CD4-positive, alpha-beta T cell treated with Interleukin-6 for 4 hours (primary cell): ENCODE measurements at regions not wholly inside any gene's neighbourhood (a gene's known extent, or its start where the extent isn't known, plus 50 kb on each side); places are given as distances from the start of the nearest gene placed in this dataset.

ENCODE experiments used
- DNase-seq: peaks from one replicate; pipeline ENCODE4 v3.0.0-alpha.2; 2020; ENCODE audit warnings: mixed read lengths

GRCh38 chr18:47458483-47458882 is 207.0 kb upstream of the SKOR2 start:
- no peak for DNase-seq

- DNase-seq = no peak
These were observed 206.2 kb upstream of the SKOR2 start for GRCh38 chr18:47457614-47458013.

- DNase-seq = no peak
These were observed 201.6 kb upstream of the SKOR2 start for GRCh38 chr18:47453038-47453437.

- no peak for DNase-seq
These were observed 197.5 kb upstream of the SKOR2 start for GRCh38 chr18:47448956-47449355.

GRCh38 chr18:47441914-47442313 is 190.5 kb upstream of the SKOR2 start:
- DNase-seq = no peak

GRCh38 chr18:47438001-47438400 is 186.5 kb upstream of the SKOR2 start:
- DNase-seq = no peak

GRCh38 chr18:47436871-47437270 is 185.4 kb upstream of the SKOR2 start:
- no peak for DNase-seq

- no peak for DNase-seq
These were observed 182.8 kb upstream of the SKOR2 start for GRCh38 chr18:47434214-47434746.

- DNase-seq = no peak
These were observed 176.6 kb upstream of the SKOR2 start for GRCh38 chr18:47427923-47428637.

- DNase-seq = no peak
These were observed 175.6 kb upstream of the SKOR2 start for GRCh38 chr18:47427072-47427471.

- DNase-seq = no peak
These were observed 173.9 kb upstream of the SKOR2 start for GRCh38 chr18:47425365-47425764.

GRCh38 chr18:47422524-47422923 is 171.1 kb upstream of the SKOR2 start:
- no peak for DNase-seq

- no peak for DNase-seq
These were observed 168.7 kb upstream of the SKOR2 start for GRCh38 chr18:47420130-47420529.

GRCh38 chr18:47418746-47419145 is 167.3 kb upstream of the SKOR2 start:
- no peak for DNase-seq

GRCh38 chr18:47417807-47418206 is 166.3 kb upstream of the SKOR2 start:
- DNase-seq = no peak

- DNase-seq = no peak
These were observed 164.4 kb upstream of the SKOR2 start for GRCh38 chr18:47415881-47416280.

GRCh38 chr18:47413327-47413726 is 161.9 kb upstream of the SKOR2 start:
- no peak for DNase-seq

- DNase-seq = no peak
These were observed 161.5 kb upstream of the SKOR2 start for GRCh38 chr18:47412924-47413323.

GRCh38 chr18:47411159-47411558 is 159.7 kb upstream of the SKOR2 start:
- DNase-seq = no peak

- no peak for DNase-seq
These were observed 158.7 kb upstream of the SKOR2 start for GRCh38 chr18:47410139-47410538.

GRCh38 chr18:47409519-47409918 is 158.1 kb upstream of the SKOR2 start:
- DNase-seq = no peak

- DNase-seq = no peak
These were observed 156.3 kb upstream of the SKOR2 start for GRCh38 chr18:47407736-47408135.

GRCh38 chr18:47404845-47405244 is 153.4 kb upstream of the SKOR2 start:
- no peak for DNase-seq

- no peak for DNase-seq
These were observed 152.5 kb upstream of the SKOR2 start for GRCh38 chr18:47403949-47404348.

- DNase-seq = no peak
These were observed 151.9 kb upstream of the SKOR2 start for GRCh38 chr18:47403317-47403716.
